D721Med (cell line): ENCODE measurements at regions not wholly inside any gene's neighbourhood (a gene's known extent, or its start where the extent isn't known, plus 50 kb on each side); places are given as distances from the start of the nearest gene placed in this dataset.
"Not testable (repeated sequence)": the region's sequence is repeated elsewhere in the genome, so short reads cannot be mapped to it uniquely, and the experiment has no call there.

Experiments
- DNase-seq: peaks from one replicate; pipeline ENCODE4 v3.0.0; 2011; ENCODE audit warnings: low spot score; ENCODE audit not compliant: insufficient read length
- FAIRE-seq: peaks from 2 replicates; lab custom pipeline; 2011; peaks lifted over from hg19 to GRCh38; lab: Jason Lieb, UNC

DNA sequence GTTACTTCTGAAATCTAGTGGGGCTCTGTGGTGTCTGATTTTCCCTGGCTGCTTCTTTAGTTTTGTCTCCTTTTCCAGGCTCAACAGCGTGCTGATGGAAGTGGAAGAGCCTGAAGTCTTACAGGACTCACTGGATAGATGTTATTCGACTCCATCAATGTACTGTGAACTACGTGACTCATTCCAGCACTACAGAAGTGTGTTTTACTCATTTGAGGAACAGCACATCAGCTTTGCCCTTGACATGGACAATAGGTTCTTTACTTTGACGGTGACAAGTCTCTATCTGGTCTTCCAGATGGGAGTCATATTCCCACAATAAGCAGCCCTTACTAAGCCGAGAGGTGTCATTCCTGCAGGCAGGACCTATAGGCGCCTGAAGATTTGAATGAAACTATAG, 51.1 kb downstream of the NBPF8 start:
- DNase-seq, FAIRE-seq: not testable (repeated sequence)

DNA sequence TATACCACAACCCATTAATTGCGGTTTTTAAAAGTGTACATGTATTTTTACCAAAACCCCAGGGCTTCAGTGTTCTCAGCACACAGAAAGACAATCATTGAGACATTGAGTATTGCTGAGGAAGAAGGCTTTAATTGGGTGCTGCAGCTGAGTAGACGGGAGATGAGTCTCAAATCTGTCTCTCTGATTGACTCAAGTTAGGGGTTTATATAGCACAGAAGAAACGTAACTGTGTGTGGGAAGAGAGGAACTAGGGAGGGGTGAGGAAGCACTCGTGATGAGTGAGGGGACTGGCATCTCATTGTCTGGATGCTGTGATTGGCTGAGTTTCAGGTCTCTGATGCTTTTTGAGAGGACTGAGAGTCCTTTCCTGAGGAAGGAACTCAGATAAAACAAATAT, 62.8 kb downstream of the NBPF8 start:
- not testable (repeated sequence) for DNase-seq

DNA sequence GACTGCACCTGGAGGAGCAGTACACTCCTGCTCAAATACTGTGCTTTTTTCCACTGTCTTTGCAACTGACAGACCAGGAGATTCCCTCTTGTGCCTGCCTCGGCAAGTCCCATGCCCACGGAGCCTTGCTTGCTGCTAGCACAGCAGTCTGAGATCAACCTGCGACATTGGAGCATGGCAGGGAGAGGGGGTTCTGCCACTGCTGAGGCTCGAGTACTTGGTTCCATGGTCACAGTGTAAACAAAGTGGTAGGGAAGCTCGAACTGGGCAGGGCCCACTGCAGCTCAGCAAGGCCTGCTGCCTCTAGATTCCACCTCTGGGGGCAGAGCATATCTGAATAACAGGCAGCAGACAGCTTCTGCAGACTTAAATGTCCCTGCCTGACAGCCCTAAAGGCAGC, 63.6 kb downstream of the NBPF8 start:
- FAIRE-seq, DNase-seq: not testable (repeated sequence)

More for the DNA sequence above, 62.8 kb downstream of the NBPF8 start:
- not testable (repeated sequence) for FAIRE-seq

DNA sequence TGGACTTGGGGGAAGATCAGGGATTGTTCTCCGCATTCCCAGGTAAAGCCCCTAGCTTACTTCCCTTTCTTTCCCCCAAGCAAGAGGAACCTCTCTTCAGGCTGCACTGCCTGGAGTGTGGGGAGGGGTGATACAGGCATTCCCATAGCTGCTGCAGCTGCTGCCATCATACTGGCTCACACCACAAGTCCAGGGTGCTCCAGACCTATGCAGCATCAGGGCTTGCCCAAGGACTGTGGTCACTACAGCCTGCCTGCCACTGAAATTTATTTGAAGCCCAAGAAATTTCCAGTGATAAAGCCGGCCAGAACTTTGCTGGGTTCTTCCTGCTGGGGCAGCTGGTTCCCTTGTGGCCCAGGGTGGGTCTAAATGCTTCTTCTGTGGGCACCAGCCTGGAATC, 72.7 kb downstream of the NBPF8 start:
- DNase-seq, FAIRE-seq: not testable (repeated sequence)

DNA sequence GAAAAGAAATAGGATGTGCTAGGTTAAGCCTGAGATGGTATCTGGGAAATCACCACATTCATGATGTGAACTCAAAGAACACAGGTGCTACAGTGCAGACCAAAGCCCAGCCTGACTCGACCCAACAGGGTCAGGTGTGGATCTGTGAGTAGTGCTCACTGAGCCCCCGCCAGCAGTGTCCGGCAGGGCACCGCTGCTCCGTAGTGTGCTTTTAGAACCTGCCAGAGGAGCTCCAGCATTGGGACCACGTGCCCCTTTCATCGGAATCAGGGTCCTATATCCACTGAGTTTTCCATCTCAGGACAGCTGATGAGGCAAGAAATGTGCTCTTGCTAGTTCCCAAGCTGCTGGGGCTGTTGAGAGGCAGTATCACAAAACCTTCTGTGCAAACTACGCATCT, 74.4 kb downstream of the NBPF8 start:
- DNase-seq, FAIRE-seq: not testable (repeated sequence)

DNA sequence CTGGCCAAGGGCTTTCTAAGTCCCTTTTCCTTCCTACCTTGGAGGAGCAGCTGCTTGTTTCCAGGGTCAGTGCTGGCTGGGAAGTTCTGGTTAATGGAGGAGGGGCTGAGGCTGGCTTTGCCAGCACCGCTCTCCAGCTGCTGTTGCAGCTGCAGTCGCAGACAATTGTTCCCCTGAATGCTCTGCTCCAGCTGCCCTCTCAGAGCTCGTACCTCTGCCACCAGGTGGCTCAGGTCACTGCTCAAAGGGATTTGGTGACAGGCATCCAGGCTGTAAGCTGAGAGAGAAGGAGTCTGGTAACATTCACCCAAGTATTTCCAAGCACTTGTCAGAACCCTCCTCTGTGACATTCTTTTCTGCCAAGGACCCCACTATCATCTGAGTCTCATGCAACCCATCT, 82.3 kb downstream of the NBPF8 start:
- not testable (repeated sequence) for DNase-seq, FAIRE-seq

DNA sequence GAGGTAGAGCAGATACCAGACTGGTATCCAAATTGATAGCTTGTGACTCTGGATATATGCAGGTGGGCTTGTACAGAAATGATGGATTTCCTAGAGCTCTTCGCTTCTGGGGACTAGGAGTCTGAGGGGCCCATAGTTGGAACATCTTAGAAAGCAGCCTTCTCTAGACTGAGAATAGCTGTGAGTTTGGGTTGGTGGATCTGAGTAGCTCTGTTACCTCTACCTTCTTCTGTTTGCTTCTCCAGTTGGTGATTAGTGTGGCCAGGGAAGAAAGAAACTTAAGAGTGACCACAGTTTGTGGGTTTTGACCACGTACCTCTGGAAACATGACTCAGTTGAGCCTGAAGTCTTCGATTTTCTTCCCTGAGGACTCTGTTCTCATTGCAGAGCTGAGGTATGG, 88.4 kb downstream of the NBPF8 start:
- not testable (repeated sequence) for FAIRE-seq

DNA sequence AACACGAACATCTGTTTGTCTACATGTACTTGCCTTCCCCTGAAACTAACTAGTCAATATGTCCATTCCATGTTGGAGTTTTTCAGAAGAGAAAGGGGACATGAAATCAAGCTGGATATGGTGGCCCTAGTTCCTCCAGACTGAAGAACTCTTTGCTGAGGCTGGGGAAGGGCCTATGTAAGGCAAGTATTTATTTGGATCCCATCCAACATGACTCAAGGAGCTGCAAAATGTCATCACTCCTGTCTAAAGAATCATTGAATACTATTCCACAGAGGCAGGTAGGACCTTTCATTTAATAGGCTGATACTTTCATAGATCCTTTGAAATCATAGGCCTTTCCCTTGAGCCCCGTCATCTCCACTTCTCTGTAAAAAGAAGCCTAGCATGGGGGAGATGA, 91.5 kb downstream of the NBPF8 start:
- FAIRE-seq, DNase-seq: not testable (repeated sequence)

More for the DNA sequence above, 88.4 kb downstream of the NBPF8 start:
- not testable (repeated sequence) for DNase-seq

DNA sequence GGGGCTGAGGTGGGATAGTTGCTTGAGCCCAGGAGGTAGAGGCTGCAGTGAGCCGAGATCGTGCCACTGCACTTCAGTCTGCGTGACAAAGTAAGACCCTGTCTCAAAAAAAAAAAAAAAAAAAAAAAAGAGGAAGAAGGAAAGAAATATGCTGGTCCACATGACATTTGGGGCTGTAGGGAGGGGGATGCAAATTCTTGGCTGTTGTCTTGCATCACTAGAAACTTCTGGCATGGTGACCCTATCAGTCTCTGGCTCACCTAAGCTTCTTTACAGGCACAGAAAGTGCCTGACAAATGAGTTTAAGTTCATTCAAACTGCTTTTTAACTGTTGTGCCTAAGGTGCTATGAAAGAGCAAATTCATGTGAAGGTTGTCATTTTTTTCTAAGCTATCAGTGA, 93.5 kb downstream of the NBPF8 start:
- not testable (repeated sequence) for DNase-seq, FAIRE-seq

DNA sequence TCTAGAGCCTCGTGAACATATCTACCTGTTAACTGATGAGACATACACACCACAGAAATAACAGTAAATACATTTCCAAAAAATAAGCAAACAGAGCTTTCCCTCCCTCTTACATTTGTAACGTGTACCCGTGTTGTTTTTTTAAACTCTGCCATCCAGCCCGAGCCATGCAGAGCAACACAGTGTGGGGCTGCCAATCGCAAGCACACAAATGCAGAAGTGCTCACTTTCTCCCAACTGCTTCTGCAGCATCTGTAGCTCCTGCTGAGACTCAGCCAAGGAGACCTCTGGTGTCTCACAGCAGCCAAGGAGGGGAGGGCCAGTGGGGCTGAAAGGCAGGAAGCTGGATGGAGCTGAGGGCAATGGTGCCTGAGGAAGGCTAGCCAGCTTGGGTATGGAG, 94.4 kb downstream of the NBPF8 start:
- DNase-seq, FAIRE-seq: not testable (repeated sequence)

DNA sequence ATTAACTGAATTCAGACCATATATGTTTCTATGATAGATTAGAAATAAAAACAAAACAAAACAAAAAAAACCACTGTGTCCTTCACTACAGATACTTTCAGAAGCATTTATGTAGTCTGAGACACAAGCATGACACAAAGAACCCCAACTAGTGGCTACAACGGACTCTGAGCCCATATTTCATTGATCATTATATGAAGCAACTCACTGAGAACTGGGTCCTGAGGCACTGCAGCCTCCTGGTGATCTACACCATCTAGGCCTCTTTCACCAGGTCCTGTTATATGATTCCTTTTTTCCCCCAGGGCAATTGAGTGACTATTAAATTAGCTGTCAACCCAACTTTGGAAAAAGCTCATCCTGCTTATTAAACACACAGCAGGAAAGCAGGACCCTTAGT, 98.3 kb downstream of the NBPF8 start:
- not testable (repeated sequence) for DNase-seq, FAIRE-seq

DNA sequence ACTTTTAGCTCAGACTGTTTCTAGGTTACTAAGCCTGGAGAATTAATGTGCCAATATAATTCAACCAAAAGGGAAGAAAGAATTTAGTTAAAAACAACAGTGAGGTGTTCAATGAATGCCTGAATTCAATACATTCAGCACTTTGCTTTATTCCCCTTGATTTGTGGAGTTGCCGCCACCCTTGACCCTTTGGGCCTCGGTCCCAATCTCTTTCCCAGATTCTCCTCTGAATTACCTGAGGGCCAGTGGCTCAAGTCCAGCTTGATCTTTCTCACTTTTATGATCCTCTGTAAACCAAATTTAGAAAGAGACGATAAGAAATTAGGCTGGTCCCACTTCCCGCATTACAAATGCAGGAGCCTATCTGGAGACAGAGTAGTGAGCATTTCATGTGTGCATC, 98.7 kb downstream of the NBPF8 start:
- DNase-seq, FAIRE-seq: not testable (repeated sequence)

DNA sequence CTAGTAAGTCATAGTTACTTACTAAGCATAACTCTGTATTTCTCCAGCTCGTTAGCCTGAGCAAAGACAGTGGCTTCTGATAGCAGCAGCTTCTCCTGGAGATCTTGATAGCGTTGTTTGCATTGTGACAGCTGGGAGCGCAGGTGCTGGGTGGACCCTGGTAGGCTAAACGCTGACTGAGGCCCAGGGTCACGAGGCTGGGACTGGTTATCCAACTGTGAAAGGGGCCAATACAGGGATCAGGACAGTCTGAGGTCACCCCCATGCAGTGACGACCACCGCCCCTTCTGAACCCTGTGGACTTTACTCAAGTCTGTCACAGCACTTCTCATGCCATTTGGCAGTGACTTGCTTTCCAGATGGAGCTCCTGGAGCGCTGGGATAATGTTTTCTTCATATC, 104.4 kb downstream of the NBPF8 start:
- not testable (repeated sequence) for FAIRE-seq, DNase-seq

DNA sequence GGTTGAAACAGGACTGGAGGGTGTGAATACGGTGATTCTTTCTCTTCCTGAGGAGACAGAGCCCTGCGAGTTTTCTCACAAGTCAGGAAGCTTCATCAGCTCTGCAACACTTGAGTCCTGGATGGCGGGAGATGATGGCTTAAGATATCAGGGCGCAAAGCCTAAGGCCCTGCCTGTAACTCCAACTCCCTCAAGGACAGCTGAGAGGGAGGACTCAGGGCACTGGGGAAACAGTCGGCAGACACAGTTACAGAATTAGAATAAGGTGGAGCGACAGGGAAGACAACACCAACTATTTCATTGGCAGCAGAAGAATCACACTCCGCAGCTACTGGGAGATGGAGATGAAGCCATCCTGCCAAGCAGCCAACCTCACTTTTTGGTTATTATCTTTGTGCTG, 109.6 kb downstream of the NBPF8 start:
- DNase-seq, FAIRE-seq: not testable (repeated sequence)

DNA sequence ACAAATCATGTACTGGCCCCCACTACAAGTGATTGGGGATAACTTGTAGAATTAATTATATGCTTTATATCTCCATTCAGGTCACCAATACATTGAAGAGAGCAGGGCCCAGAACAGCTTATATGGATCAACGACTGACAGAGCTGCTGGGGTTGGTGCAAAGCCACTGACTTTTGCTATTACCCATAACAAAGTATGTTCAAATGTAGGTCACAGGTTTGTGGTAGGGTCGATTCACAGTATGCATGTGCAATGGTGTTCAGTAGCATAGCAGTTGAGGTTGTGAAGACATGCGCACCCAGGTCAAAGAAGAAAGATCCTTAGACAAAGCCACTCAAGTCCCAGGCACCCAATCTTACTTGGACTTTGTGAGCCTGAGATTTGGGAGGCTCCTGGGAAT, 110.6 kb downstream of the NBPF8 start:
- DNase-seq, FAIRE-seq: not testable (repeated sequence)

DNA sequence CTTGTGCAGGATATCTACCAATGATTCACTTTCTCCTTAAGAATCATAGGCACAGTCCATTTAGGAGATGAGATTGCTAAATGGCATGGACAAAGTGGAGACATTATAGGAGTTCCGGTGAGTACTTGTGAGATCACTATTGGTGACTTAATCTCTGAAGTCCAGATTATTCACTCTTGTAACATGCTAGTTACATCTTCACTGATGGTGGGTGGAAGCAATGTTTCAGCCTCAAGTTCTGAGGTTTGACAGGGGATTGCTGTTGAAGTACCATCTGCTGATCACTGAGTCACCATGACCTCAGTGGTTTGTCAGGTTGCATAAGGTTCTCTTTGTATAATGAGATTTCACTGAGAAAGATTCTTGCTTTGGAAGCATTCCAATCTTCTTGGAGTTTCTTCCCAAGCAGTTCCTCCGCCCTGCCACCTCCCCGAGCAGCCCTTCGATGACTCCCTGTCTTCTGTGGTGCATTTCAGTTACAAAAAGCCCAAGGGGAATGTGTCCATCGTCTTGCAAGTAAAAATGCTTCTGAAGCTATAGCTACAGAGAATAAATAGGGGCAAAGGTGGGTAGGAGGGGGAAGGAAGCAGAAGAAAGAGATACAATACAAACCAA, 114.7 kb downstream of the NBPF8 start:
- not testable (repeated sequence) for FAIRE-seq, DNase-seq

DNA sequence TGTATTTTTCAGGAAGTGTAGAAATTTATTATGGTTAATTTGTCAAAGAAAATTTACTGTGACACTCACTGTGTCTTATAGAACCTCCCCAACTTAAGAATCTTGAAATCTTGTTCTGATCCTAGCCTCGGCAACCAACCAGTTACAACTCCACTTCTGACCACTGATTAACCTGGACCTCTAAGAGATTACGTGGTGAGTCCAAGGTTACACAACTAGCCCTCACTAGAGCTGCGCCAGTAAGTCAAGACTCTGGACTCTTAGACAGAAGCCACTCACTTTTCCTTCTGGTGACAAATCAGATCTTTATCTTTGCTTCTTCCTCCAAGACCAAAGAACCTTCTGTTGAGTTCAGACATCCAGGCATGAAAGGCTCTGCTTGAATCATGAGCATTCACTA, 116.6 kb downstream of the NBPF8 start:
- FAIRE-seq, DNase-seq: not testable (repeated sequence)

DNA sequence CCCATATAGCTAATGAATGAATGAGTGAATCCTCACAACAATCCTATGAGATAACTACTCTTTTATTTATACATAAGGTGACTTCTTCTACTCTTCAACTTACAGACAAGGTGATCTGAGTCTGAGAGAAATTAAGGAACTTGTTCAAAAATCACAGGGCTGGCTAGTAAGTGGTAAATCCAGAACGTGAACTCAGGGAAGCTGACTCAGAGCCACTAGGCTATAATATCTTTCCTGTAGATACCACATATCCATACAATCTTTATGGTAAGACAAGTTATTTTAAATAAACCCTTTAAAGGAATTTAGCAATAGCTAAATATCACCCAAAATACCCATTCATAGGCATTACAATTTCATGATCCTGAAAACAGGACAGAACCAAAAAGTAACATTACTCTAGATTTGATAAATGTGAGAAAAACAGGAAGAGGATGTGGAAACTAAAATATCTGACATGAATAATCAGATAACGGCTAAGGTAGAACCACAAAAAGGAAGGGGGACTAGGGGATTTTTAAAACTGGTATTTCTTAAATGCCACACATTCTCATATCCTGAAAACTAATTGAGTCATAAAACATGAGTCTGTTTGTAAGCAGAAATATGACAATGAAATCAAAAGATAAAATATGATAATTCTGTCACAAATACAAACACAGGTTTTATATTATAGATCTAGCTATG, 119.7 kb downstream of the NBPF8 start:
- DNase-seq, FAIRE-seq: not testable (repeated sequence)

DNA sequence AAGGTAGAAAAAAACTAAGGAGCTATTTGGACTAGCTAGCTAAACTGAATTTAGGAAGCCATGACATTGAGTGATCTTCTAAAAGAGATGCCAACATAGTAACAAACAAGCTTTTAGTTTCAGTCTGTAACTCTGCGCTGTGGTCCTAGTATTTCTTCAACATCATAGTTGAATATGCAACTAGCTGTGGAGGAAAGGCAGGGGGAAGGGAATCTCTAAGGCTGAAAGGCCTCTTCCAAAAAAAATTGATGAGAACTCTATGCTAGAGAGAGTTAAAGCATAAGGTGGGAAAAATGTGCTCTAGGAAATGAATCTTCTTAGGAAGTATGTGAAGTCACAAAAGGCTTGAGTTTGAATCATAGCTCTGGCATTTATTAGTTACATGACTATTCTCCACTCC, 120.2 kb downstream of the NBPF8 start:
- not testable (repeated sequence) for DNase-seq, FAIRE-seq

DNA sequence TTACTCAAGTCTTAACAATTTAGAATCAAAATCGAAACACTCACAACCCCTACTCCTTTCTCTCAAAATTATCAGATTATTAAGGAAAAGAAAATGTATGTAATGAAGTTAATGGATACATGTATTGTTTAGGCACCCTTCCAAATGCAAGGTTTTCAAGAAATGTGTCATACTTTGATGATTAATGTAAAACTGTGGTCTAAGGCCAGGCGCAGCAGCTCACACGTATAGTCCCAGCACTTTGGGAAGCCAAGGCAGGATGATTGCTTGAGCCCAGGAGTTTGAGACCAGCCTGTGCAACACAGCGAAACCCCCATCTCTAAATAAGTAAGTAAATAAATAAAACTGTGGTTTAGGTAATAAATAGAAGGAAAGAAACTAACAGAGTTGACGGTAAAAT, 126.6 kb downstream of the NBPF8 start:
- not testable (repeated sequence) for DNase-seq, FAIRE-seq

DNA sequence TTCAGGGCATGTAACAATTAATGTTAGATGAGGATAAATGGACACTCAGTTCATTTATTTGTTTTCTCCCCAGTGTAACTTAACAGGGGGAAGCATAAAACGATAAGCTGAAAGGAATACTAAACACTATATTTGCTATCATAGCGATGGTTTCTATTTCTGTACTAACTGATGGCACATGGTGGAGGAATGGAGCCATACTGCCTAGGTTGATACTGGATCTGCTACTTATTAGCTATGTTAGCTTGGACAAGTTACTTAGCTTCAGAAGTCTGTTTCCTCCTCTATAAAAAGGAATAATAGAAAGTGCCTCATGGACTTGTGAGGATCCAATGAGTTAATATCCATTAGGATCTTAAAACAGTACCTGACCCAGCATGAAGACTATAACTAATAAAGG, 127.5 kb downstream of the NBPF8 start:
- FAIRE-seq = not testable (repeated sequence)

More for the DNA sequence above, 127.5 kb downstream of the NBPF8 start:
- not testable (repeated sequence) for DNase-seq
